ENCODE measurements at regions not wholly inside any gene's neighbourhood (a gene's known extent, or its start where the extent isn't known, plus 50 kb on each side); places are given as distances from the start of the nearest gene placed in this dataset.

DNA sequence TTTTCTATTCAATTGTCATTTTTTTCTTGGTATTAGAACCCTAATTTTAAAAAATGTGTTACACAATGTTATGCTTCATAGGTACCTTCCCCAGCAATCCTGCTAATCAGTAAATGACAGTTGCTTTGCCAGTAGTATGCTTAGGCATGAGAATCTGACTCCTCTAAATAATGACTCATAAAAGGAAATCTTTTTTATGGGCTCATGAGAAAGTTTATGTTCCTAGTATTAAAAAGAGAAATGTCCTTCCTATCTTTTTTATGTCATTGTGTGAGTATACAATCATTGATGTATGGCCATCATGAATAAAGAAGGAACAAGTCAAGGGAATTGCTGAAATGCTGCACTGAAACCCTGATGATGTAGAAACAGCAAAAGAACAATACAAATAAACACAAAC is 1237.7 kb upstream of the PCDH20 start:
- TF ChIP-seq, protein P1, sequence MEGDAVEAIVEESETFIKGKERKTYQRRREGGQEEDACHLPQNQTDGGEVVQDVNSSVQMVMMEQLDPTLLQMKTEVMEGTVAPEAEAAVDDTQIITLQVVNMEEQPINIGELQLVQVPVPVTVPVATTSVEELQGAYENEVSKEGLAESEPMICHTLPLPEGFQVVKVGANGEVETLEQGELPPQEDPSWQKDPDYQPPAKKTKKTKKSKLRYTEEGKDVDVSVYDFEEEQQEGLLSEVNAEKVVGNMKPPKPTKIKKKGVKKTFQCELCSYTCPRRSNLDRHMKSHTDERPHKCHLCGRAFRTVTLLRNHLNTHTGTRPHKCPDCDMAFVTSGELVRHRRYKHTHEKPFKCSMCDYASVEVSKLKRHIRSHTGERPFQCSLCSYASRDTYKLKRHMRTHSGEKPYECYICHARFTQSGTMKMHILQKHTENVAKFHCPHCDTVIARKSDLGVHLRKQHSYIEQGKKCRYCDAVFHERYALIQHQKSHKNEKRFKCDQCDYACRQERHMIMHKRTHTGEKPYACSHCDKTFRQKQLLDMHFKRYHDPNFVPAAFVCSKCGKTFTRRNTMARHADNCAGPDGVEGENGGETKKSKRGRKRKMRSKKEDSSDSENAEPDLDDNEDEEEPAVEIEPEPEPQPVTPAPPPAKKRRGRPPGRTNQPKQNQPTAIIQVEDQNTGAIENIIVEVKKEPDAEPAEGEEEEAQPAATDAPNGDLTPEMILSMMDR (IDR thresholded peaks at IDR 0.05; ENCODE audit: insufficient read depth, low read length, poor library complexity, severe bottlenecking), result no peak
- no peak for TF ChIP-seq EZH2phosphoT487 (conservative IDR thresholded peaks at IDR 0.05; ENCODE audit: low read length)

All from SU-DHL-6 (cell line).